ENCODE measurements at regions not wholly inside any gene's neighbourhood (a gene's known extent, or its start where the extent isn't known, plus 50 kb on each side); places are given as distances from the start of the nearest gene placed in this dataset.

- Mint-ChIP-seq H3K36me3 (ENCODE audit: low read depth) (no peaks in the 10 kb centered on the region), H3K27ac (no peak overlapping the region), H3K9me3 (no peaks in the 10 kb centered on the region), H3K27me3 (no peaks in the 10 kb centered on the region), H3K4me1 (no peaks in the 10 kb centered on the region), H3K4me3 (no peak overlapping the region)
- no peak for DNase-seq
- POLR2A ChIA-PET, result no interaction called here
- CTCF ChIA-PET, result no interaction called here
Observed at GRCh38 chr3:40852712-40853111, 328.0 kb downstream of the ZNF621 start.

GRCh38 chr3:40853474-40853873 lies 328.7 kb downstream of the ZNF621 start:
- H3K4me3 Mint-ChIP-seq, result no peak overlapping the region
- ChIA-PET POLR2A (no interaction called here), CTCF (no interaction called here)
- H3K27me3 Mint-ChIP-seq, result no peaks in the 10 kb centered on the region
- H3K9me3 Mint-ChIP-seq, result no peaks in the 10 kb centered on the region
- H3K27ac Mint-ChIP-seq, result no peak overlapping the region
- H3K4me1 Mint-ChIP-seq, result no peaks in the 10 kb centered on the region
- DNase-seq, result no peak
- no peaks in the 10 kb centered on the region for H3K36me3 Mint-ChIP-seq (ENCODE audit: low read depth)

- H3K4me1 Mint-ChIP-seq, result no peaks in the 10 kb centered on the region
- DNase-seq, result no peak
- peaks cover 2% of the 10 kb centered on the region for H3K27me3 Mint-ChIP-seq
- ChIA-PET CTCF (no interaction called here), POLR2A (no interaction called here)
- H3K9me3 Mint-ChIP-seq, result no peaks in the 10 kb centered on the region
- H3K36me3 Mint-ChIP-seq (ENCODE audit: low read depth), result no peaks in the 10 kb centered on the region
- H3K27ac Mint-ChIP-seq, result no peak overlapping the region
- no peak overlapping the region for H3K4me3 Mint-ChIP-seq
Observed at GRCh38 chr3:40855871-40856270, 331.1 kb downstream of the ZNF621 start.

- peaks cover 2% of the 10 kb centered on the region for H3K27me3 Mint-ChIP-seq
- POLR2A ChIA-PET, result no interaction called here
- no peaks in the 10 kb centered on the region for H3K4me1 Mint-ChIP-seq
- DNase-seq, result no peak
- CTCF ChIA-PET, result no interaction called here
- H3K27ac Mint-ChIP-seq, result no peak overlapping the region
- H3K9me3 Mint-ChIP-seq, result no peaks in the 10 kb centered on the region
- no peaks in the 10 kb centered on the region for H3K36me3 Mint-ChIP-seq (ENCODE audit: low read depth)
- H3K4me3 Mint-ChIP-seq, result no peak overlapping the region
Observed at GRCh38 chr3:40858364-40859115, 333.8 kb downstream of the ZNF621 start.

- ChIA-PET POLR2A (no interaction called here), CTCF (no interaction called here)
- no peaks in the 10 kb centered on the region for H3K36me3 Mint-ChIP-seq (ENCODE audit: low read depth)
- H3K27ac Mint-ChIP-seq, result no peak overlapping the region
- no peaks in the 10 kb centered on the region for H3K9me3 Mint-ChIP-seq
- peaks cover 2% of the 10 kb centered on the region for H3K27me3 Mint-ChIP-seq
- H3K4me3 Mint-ChIP-seq, result no peak overlapping the region
- no peak for DNase-seq
- no peaks in the 10 kb centered on the region for H3K4me1 Mint-ChIP-seq
Observed at GRCh38 chr3:40862946-40863345, 336.4 kb upstream of the CTNNB1 start.

- H3K27ac Mint-ChIP-seq, result no peak overlapping the region
Observed at GRCh38 chr3:40864146-40864782, 335.0 kb upstream of the CTNNB1 start.

GRCh38 chr3:40864915-40865314 lies 334.4 kb upstream of the CTNNB1 start:
- POLR2A ChIA-PET, result no interaction called here

More at GRCh38 chr3:40864146-40864782, 335.0 kb upstream of the CTNNB1 start:
- DNase-seq, result no peak
- POLR2A ChIA-PET, result no interaction called here
- Mint-ChIP-seq H3K4me3 (no peak overlapping the region), H3K4me1 (no peaks in the 10 kb centered on the region), H3K36me3 (ENCODE audit: low read depth) (no peaks in the 10 kb centered on the region), H3K9me3 (no peaks in the 10 kb centered on the region), H3K27me3 (peaks cover 2% of the 10 kb centered on the region)
- CTCF ChIA-PET, result no interaction called here

GRCh38 chr3:40867797-40868196 lies 331.5 kb upstream of the CTNNB1 start:
- H3K36me3 Mint-ChIP-seq (ENCODE audit: low read depth), result no peaks in the 10 kb centered on the region
- H3K27ac Mint-ChIP-seq, result no peak overlapping the region
- no peaks in the 10 kb centered on the region for H3K4me1 Mint-ChIP-seq
- H3K9me3 Mint-ChIP-seq, result no peaks in the 10 kb centered on the region
- POLR2A ChIA-PET, result no interaction called here
- no peak overlapping the region for H3K4me3 Mint-ChIP-seq
- CTCF ChIA-PET, result no interaction called here
- no peak for DNase-seq
- H3K27me3 Mint-ChIP-seq, result peaks cover 1% of the 10 kb centered on the region

More at GRCh38 chr3:40864915-40865314, 334.4 kb upstream of the CTNNB1 start:
- Mint-ChIP-seq H3K4me1 (no peaks in the 10 kb centered on the region), H3K9me3 (no peaks in the 10 kb centered on the region), H3K27ac (no peak overlapping the region), H3K36me3 (ENCODE audit: low read depth) (no peaks in the 10 kb centered on the region), H3K27me3 (peaks cover 2% of the 10 kb centered on the region), H3K4me3 (no peak overlapping the region)
- DNase-seq, result no peak
- CTCF ChIA-PET, result no interaction called here

GRCh38 chr3:40869013-40869412 lies 330.3 kb upstream of the CTNNB1 start:
- Mint-ChIP-seq H3K9me3 (no peaks in the 10 kb centered on the region), H3K27ac (no peak overlapping the region), H3K4me1 (no peaks in the 10 kb centered on the region), H3K4me3 (no peak overlapping the region), H3K36me3 (ENCODE audit: low read depth) (no peaks in the 10 kb centered on the region), H3K27me3 (peaks cover 1% of the 10 kb centered on the region)
- ChIA-PET POLR2A (no interaction called here), CTCF (no interaction called here)
- DNase-seq, result no peak

- ChIA-PET POLR2A (no interaction called here), CTCF (no interaction called here)
- Mint-ChIP-seq H3K9me3 (no peaks in the 10 kb centered on the region), H3K27ac (no peak overlapping the region), H3K27me3 (peaks cover 1% of the 10 kb centered on the region), H3K36me3 (ENCODE audit: low read depth) (no peaks in the 10 kb centered on the region), H3K4me3 (no peak overlapping the region), H3K4me1 (no peaks in the 10 kb centered on the region)
- no peak for DNase-seq
Observed at GRCh38 chr3:40869939-40870338, 329.4 kb upstream of the CTNNB1 start.

- Mint-ChIP-seq H3K4me3 (no peak overlapping the region), H3K9me3 (no peaks in the 10 kb centered on the region), H3K36me3 (ENCODE audit: low read depth) (no peaks in the 10 kb centered on the region), H3K27ac (no peak overlapping the region), H3K4me1 (no peaks in the 10 kb centered on the region), H3K27me3 (peaks cover 1% of the 10 kb centered on the region)
- POLR2A ChIA-PET, result no interaction called here
- DNase-seq, result no peak
- CTCF ChIA-PET, result no interaction called here
Observed at GRCh38 chr3:40871394-40871793, 327.9 kb upstream of the CTNNB1 start.

- Mint-ChIP-seq H3K4me1 (no peaks in the 10 kb centered on the region), H3K27ac (no peak overlapping the region), H3K4me3 (no peak overlapping the region), H3K9me3 (no peaks in the 10 kb centered on the region), H3K36me3 (ENCODE audit: low read depth) (no peaks in the 10 kb centered on the region), H3K27me3 (peaks cover 1% of the 10 kb centered on the region)
- no peak for DNase-seq
- ChIA-PET CTCF (no interaction called here), POLR2A (no interaction called here)
Observed at GRCh38 chr3:40872258-40872920, 326.9 kb upstream of the CTNNB1 start.

- H3K4me1 Mint-ChIP-seq, result no peaks in the 10 kb centered on the region
- no peaks in the 10 kb centered on the region for H3K36me3 Mint-ChIP-seq (ENCODE audit: low read depth)
- no peak overlapping the region for H3K27ac Mint-ChIP-seq
- CTCF ChIA-PET, result no interaction called here
- no peak overlapping the region for H3K4me3 Mint-ChIP-seq
- POLR2A ChIA-PET, result no interaction called here
- DNase-seq, result no peak
- H3K9me3 Mint-ChIP-seq, result no peaks in the 10 kb centered on the region
- peaks cover 1% of the 10 kb centered on the region for H3K27me3 Mint-ChIP-seq
Observed at GRCh38 chr3:40873476-40873875, 325.8 kb upstream of the CTNNB1 start.
